GM21423 (cell line): ENCODE measurements at regions not wholly inside any gene's neighbourhood (a gene's known extent, or its start where the extent isn't known, plus 50 kb on each side); places are given as distances from the start of the nearest gene placed in this dataset.
"Not testable (repeated sequence)": the region's sequence is repeated elsewhere in the genome, so short reads cannot be mapped to it uniquely, and the experiment has no call there.

ENCODE experiments used
- ATAC-seq: cut with Tn5 transposase; IDR thresholded peaks from one replicate; pipeline ENCODE4 v1.9.1; 2021; ENCODE audit warnings: mild to moderate bottlenecking, moderate library complexity; ENCODE audit not compliant: unreplicated experiment

DNA sequence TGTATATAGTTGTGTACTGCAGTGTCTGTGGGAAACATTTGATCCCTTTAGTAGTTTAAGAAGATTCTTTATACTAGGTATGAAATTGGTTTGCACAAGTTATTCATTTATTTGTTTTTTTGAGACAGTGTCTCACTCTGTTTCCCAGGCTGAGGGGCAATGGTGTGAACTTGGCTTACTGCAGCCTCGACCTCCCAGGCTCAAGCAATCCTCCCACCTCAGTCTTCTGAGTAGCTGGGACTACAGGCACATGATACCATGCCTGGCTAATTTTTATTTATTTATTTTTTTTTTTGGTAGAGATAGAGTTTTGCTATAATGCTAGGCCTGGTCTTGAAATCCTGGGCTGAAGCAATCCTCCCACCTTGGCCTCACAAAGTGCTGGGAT lies 209.4 kb downstream of the RASSF9 start:
- ATAC-seq = no peak

DNA sequence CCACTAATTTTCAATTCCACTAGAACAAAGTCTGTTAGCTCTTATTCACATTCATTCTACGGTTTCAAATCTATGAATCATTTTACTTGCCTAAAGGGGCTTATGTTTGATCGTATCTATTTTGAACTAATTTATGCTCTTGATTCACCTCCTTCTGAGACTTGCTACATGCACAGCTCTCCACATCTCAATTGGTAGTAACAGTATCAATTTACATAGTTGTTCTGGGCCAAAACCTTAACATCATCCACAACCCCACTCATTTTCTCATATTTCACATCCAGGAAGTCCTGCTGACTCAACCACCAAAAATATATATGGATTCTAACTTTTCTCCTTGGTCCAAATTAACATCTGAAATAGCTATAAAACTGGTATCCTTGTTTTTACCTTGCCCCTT lies 208.6 kb downstream of the RASSF9 start:
- ATAC-seq = no peak

DNA sequence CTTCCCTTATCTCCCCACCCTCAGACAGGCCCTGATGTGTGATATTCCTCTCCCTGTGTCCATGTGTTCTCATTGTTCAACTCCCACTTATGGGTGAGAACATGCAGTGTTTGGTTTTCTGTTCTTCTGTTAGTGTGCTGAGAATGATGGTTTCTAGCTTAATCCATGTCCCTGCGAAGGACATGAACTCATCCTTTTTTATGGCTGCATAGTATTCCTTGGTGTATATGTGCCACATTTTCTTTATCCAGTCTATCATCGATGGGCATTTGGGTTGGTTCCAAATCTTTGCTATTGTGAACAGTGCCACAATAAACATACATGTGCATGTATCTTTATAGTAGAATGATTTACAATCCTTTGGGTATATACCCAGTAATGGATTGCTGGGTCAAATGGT lies 207.6 kb downstream of the RASSF9 start:
- not testable (repeated sequence) for ATAC-seq

DNA sequence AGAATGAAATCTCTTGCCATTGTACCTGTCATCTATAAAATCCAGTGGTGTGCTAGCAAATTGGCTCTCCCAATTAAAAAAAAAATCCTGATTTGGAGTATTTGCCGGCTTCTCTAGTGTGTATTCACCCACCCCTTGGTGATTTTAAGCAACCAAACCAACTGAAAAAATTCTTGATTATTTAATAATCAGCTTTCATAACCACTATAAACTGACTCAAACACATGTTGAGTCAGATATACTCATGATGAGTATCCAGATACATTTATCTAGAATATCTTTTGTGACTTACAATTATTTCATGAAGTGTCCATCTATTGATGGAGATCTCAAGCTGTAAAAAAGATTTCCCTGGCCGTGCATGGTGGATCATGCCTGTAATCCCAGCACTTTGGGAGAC lies 205.4 kb downstream of the RASSF9 start:
- no peak for ATAC-seq

DNA sequence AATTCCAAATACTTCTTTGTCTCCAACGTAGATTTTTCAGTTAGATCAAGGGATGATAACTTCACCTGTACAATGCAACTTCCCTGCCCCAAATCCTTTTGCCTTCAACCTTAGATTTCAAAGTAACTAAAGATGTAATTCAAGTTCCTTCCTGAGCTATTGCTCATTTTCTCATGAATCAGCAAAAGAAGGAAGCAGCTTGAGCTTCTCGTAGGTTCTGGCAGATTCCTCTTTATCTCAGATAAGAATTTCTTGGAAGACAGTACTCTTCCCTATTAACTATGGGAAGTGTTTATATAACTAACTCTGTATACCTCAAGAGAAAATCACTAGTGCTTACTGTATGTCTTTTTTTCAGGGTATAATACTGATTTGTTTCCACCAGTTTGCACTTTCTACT lies 203.8 kb downstream of the RASSF9 start:
- no peak for ATAC-seq

DNA sequence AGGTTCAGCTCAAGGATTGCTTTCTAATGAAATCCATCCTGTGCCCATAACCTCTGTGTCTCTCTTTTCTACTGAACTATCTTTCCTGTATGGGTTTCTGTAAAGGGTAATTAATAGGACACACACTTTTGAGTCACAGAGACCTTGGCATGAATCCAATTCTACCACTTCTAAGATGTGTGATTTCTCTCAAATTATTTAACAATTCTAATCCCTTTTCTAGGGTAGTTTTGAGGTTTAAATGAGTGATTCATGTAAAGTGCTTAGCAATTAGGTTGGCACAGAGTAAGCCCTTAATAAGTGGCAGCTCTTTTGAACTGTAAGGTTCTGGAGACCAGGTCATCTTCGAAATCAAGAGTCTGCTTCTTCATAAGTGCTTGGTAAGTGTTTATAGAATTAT lies 202.7 kb downstream of the RASSF9 start:
- no peak for ATAC-seq

DNA sequence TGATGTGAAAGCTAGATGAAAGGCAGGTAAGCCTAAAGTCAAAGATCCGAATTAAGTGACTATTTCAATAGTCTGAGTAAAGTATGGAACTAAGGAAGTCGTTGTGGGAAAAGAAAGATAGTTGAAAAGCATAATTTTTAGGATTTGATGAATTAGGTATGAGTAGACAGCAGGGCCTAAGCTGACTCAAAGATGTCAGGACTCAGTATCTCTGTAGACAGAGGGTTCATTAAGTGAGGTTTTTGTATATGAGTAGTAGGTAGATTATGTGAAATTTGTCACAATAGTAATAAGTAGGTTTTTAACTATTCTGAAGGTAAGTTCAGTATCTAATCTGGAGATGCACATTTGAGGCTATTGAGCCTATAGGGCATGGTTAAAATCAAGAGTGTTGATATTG lies 196.4 kb downstream of the RASSF9 start:
- ATAC-seq = no peak

DNA sequence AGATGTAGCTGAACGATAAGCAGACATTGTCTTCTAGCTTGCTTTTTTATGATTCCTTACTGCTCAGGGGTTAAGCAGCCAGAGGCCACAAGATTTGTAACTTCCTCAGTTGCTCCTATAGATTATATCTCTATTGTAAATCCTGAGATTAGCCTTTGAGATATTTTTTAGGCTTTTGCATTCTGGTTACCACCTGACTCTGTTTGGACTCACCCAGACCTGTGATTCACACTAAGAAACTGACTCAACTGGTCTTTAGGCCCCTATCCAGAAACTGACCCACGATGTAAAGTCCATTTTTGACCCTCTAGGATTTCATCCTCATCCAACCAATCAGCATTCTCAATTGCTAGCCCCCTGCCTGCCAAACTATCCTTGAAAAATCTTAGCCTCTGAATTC lies 194.4 kb downstream of the RASSF9 start:
- ATAC-seq = no peak

DNA sequence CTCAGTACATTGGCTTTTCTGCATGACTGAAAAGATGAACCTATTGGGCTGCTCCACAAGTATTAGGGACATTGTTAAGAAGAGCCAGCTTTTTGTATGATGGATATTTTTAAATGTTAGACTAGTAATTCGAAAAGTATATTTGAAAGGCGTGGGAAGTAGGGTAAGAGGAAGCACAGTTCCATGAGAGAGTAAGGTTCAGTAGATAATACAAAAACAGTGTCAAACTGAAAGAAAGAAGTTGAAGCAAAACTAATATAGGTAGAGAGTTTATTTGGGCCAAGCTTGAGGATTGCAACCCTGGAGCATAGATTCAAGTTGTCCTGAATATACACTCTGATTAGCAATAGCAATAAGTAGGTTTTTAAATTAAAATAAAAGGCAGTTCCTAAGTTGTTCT lies 193.9 kb downstream of the RASSF9 start:
- ATAC-seq = no peak

DNA sequence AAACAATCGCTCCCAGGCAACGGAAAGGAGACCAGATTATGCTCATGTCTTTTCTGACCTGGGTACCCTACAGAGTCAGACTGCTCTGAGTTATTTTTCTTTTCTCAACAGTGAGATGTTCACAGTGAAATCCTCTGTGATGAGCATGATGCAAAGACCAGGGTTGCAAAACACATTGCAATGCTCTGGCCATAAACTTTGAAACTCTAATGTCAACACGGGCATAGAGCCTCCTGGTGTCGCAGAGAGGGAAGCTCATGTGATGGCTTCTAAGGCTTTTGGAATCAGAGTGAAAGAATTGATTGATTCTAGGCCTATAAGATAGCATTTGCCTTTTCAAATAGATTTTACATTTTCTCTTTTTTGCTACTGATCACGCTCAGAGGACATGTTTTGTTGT lies 193.4 kb downstream of the RASSF9 start:
- ATAC-seq = no peak

DNA sequence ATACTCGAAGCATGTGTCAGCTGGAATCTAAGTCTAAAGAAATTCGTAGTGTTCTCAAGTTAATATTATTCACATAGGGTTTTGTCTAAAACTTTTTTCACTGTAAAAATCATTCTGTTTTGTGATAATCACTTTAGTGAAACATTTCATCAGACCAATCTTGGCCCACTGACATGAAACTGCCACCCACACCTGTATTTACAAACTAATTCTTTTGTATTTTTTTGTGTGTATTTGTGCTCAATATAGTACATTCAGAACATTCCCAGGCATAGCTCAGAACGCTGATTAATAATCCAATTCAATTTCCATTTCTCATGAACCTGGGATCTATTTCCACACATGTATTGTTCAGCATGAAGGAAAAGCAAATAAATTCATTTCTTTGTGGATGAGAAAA lies 191.7 kb downstream of the RASSF9 start:
- ATAC-seq = no peak

DNA sequence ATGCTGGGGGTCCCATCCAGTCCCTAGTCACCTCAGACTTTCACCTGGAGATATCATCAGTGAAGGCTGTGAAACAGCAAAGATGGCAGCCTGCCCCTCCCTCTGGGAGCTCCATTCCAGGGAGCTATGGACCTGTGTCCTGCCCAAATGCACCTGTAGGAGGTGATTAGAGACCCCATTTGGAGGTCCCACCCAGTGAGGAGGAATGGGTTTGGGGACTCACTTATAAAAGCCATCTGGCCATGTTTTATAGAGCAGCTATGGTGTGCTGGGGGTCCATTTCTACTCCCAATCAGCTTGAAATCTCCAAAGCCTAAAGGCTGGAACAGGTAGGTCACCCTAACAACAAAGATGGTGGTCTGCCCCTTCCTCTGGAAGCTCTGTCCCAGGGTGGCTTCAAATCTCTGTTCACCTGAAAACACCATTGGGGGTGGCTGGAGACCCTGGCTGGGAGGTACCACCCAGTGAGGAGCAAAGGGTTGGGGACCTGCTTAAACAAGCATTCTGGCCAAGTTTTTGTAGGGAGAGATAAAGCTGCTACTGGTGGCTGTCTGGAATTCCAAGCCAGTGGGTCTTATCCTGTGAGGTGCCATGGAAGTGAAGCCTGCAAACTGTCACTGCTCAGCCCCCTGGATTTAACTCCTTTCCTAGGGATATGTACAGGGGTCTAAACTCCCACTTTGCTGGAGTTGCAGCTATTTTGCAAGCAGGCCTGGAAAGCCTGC lies 182.3 kb downstream of the RASSF9 start:
- ATAC-seq = no peak

DNA sequence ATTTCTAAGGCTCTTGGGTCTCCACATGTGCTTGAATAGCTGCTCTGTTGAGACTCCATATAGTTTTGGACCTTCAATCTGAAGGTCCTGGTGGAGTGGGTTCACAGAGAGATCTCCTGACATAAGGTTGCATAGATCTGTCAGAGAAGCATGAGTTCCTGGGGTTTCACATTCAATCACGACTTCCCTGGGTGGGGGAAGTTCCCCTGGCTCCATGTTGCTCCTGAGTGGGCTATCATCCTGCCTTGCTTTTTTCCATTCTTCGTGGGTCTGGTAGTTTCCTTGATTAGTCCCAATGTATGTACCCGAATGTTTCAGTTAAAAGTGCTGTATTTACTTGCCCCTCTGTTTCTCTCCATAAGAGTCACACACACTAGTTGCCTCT lies 181.8 kb downstream of the RASSF9 start:
- ATAC-seq = no peak

DNA sequence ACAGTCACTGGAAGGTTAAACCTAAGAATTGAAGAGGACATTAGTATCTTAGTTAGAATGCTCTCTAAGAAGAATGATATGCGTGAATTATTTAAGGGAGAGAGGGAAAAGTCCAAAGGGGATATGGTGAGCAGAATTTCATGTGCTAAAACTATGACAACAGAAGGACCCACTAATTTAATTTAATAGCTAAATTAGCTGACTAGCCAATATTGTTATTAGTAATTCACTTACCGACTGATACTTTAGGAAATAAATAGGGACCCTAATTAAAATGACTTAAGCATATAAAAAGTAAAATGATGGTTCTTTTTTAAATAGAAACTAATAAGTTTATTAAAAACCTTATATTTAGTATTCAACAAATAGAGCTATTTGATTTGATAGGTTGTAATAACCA lies 179.6 kb downstream of the RASSF9 start:
- ATAC-seq = no peak

DNA sequence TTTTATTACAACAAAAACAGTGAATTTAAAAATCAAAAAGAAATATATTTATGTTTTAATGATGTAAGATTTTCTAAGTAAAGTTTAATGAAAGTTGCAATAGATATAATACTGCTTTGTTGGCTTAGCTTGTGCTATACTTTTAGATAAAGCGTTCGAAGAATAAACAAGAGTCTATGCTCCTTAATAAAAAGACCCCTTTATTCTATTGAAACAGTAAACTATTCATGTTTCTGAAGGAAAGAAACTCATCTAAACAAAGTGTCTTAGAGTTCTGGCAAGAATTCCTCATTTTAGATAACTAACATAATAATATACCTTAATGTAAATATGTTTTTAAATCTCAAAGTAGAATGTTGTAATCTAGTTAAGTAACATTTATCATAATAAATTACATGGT lies 179.0 kb downstream of the RASSF9 start:
- no peak for ATAC-seq

DNA sequence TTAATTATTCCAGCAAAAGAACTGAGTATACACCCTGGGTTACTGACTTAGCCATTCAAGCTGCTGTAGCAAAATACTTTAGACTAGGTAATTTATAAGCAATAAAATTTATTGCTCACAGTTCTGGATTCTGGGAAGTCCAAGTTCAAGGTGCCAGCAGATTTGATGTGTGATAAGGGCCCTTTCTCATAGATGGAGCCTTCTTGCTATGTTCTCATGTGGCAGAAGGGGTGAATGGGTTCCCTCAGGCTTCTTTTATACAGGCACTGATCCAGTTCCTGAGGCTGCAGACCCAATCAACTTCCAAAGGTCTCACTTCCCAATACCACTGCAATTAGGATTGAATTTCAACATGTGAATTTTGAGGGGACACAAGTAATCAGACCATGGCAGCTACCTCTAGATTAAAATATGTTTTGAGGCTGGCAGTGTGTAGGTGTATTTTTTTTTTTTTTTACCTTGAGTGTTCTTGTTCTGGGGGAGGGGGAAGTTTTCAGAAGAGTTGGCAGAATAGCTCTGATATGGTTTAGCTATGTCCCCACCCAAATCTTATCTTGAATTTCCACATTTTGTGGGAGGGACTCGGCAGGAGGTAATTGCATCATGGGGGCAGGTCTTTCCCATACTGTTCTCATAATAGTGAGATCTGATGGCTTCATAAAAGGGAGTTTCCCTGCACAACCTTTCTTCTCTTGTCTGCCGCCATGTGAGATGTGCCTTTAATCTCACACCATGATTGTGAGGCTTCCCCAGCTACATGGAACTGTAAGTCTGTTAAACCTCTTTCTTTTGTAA lies 178.2 kb downstream of the RASSF9 start:
- no peak for ATAC-seq

DNA sequence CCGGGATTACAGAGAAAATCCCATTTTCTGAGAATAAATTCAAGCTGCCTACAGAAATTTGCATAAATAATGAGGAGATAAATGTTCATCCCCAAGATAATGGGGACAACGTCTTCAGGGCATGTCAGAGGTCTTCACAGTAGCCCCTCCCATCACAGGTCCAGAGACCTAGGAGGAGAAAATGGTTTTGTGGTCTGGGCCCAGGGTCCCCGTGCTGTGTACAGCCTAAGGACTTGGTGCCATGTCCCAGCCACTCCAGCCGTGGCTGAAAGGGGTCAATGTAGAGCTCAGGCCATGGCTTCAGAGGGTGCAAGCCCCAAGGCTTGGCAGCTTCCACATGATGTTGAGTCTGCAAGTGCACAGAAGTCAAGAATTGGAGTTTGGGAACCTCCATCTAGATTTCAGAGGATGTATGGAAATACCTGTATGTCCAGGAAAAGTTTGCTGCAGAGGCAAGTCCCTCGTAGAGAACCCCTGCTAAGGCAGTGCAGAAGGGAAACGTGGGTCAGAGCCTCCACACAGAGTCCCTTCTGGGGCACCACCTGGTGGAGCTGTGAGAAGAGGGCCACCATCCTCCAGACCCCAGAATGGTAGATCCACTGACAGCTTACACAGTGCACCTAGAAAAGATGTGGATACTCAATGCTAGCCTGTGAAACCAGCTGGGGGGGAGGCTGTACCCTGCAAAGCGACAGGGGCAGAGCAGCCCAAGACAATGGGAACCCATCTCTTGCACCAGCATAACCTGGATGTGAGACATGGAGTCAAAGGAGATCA lies 176.3 kb downstream of the RASSF9 start:
- ATAC-seq = no peak

DNA sequence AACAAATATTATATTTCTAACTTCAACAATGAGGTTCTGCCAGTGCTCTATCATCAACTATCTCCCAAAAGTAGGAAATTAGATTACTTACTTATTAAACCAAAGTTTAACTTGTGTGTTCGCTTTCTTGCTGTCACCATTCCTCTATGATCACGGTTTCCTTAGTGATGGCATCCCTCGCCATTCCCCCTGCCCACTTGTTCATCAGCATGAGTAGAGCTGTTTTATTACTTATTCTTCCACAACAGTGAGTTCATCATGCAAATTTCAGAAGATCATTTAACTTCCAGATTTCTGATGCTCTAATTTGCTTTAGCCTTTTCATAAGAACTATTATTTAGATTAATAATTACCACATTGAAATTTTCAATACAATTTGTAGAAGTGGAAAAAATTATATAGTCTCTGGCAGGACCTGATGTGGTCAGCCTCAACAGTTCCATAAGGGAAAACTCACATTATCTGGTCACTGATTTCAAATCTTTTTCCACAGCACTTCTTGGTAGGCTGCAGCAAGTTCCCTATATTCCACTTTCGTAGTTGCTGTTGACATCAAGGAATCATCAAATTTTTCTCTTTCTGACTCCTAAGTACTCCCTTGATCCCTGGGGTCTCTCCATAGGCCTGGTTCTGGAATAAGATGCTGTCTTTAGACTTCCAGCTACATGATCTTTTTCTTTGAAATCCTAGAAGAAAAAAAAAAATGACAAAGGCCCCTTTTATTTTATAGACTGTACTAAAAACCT lies 174.6 kb downstream of the RASSF9 start:
- no peak for ATAC-seq

DNA sequence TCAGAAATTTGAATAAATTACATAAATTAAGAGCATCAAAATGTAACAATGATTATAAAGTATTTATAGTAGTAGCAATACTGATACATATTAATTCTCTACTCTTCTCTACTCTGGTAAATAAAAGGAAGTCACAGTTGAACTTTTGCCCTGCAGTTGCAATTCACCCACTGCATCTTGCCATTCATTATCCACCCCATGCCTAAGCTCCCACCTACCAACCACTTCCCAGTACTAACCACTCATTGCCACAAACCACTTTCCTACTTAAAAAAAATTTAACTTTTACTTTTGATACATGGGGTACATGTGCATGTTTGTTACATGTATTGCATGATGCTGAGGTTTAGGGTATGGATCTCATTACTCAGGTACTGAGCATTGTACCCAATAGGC lies 174.0 kb downstream of the RASSF9 start:
- no peak for ATAC-seq

DNA sequence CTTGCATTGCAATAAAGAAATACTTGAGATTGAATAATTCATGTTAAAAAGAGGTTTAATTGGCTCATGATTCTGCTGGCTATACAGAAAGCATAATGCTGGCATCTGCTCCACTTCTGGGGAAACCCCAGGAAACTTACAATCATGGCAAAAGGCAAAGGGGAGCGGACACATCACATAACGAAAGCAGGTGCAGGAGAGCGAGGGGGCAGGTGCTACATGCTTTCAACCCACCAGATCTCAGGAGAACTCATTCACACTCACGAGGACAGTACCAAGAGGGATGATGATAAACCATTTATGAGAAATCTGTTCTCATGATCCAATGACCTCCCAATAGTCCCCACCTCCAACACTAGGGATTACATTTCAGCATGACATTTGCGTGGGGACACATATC lies 172.6 kb downstream of the RASSF9 start:
- ATAC-seq = no peak

DNA sequence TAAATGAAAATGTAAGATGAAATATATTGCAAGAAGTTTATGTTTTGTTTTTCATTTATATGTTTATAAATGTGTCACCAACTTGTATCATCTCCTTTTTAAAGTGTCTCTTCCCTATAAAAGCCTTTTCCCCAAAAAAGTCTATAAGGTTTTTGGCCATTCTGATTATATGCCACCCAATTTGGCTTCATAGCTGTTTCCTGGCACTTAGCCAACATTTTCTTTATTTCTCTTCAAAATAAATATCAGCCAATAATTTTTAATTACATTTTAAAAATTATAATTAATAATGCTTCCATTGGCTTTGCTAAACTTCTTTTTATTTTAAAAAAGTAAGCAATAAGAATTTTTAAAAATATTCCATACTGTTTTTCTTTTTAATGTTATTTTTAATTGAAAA lies 171.8 kb downstream of the RASSF9 start:
- no peak for ATAC-seq
